GM20000 (cell line): ENCODE measurements at regions not wholly inside any gene's neighbourhood (a gene's known extent, or its start where the extent isn't known, plus 50 kb on each side); places are given as distances from the start of the nearest gene placed in this dataset.

Experiments used
- DNase-seq: peaks from one replicate; pipeline ENCODE4 v3.0.0; 2012; ENCODE audit warnings: low spot score
- TF ChIP-seq, protein P1 (sequence below): IDR thresholded peaks from 2 replicates; pipeline ENCODE4 v1.5.1; 2012; ENCODE audit warnings: mild to moderate bottlenecking, control low read depth; ENCODE audit errors: extremely low read depth, missing control alignments

DNA sequence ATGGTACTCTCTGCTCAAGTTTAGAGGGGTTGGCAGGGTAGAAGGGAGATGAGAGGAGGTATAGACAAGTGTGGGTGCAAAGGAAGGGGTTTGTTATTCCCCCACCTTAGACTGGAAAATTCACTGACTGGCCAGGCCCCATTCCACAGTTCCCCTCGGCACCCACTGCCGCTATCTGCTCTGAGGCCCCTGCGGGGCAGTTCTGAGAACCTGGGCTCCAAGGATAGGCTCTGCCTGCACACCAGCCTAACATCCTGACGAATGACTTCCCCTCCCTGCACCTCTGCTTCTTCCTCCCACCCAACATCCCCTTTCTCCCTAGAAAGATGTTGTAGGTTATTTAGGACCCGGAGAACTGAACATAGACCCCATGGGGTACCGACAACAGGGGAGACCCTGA, 303.9 kb upstream of the HDAC4 start:
- TF ChIP-seq, protein P1, sequence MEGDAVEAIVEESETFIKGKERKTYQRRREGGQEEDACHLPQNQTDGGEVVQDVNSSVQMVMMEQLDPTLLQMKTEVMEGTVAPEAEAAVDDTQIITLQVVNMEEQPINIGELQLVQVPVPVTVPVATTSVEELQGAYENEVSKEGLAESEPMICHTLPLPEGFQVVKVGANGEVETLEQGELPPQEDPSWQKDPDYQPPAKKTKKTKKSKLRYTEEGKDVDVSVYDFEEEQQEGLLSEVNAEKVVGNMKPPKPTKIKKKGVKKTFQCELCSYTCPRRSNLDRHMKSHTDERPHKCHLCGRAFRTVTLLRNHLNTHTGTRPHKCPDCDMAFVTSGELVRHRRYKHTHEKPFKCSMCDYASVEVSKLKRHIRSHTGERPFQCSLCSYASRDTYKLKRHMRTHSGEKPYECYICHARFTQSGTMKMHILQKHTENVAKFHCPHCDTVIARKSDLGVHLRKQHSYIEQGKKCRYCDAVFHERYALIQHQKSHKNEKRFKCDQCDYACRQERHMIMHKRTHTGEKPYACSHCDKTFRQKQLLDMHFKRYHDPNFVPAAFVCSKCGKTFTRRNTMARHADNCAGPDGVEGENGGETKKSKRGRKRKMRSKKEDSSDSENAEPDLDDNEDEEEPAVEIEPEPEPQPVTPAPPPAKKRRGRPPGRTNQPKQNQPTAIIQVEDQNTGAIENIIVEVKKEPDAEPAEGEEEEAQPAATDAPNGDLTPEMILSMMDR = no peak

DNA sequence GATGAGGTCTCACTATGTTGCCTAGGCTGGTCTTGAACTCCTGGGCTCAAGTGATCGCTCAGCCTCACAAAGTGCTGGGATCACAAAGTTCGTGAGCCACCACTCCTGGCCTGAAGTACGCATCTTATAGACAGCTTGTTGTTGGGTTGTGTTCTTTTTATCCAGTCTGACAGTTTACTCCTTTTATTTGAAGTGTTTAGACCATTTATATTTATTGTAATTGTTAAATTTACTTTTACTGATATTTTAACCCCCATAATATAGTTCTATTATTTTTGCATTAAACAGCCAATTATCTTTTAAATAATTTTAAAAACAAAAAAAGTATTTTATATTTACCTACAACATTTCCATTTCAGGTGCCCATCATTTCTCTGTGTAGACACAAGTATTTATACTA, 303.0 kb upstream of the HDAC4 start:
- TF ChIP-seq, protein P1 = no peak
- no peak for DNase-seq

More for the DNA sequence above, 303.9 kb upstream of the HDAC4 start:
- no peak for DNase-seq

DNA sequence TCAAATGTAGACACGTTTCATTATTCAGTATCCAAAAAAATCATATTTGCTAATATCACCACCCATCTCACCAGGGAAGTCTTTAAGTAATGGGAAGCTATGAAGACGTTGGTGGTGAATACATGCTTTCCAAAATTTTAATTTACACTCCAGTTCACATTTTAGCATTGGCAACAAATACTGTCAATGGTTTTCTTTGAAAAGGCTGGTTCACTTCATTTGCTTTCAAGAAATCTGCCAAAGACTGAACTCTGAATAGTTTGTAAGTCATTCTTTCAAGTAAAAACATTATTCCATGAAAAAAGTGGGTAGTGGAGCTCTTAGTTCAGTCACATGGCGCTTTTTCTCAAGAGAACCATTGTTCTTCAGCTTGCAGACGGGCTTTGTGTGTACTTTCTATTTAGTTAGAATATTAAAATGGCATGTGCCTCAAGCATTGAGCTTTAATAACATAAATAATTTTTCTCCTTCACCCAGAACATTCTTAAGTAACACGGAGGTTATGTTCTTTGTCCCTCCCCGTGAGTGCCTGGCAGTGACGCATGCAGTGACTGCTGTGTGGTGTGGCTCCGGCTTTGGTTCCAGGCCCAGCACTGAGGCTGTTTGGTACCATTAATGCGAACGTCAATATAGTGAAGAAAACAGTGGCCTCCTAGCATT, 300.0 kb upstream of the HDAC4 start:
- no peak for DNase-seq
- TF ChIP-seq, protein P1 = no peak

DNA sequence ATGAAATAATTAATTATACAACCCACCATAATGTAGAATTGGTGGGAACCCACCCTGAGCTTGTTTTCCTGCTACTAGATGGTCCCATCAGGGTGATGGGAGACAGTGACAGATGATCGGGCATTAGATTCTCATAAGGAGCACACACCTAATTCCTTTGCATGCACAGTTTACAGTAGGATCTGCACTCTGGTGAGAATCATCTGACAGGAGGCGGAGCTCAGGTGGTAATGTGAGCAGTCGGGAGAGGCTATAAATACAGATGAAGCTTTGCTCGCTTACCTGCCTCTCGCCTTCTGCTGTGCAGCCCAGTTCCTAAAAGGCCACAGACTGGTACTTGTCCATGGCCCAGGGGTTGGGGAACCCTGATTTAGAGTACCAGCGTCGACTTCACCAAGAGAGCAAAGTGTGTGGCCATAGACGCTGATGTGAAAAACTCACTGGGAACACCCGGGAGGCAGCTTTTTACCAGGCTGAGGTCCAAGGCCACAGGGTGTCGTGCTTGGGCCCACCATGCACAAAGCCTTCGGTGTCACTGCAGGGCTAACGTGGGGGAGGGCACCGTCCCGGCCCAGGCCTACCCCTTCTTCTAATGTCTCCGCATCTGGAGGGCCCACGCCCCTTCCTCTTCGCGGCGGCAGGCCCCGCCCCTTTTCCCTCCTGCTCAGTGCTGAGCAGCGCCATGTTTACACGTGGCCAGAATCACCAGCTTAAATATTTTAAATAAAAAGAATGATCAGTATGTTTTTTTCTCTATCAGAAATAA, 296.8 kb upstream of the HDAC4 start:
- DNase-seq = no peak
- TF ChIP-seq, protein P1 = no peak

DNA sequence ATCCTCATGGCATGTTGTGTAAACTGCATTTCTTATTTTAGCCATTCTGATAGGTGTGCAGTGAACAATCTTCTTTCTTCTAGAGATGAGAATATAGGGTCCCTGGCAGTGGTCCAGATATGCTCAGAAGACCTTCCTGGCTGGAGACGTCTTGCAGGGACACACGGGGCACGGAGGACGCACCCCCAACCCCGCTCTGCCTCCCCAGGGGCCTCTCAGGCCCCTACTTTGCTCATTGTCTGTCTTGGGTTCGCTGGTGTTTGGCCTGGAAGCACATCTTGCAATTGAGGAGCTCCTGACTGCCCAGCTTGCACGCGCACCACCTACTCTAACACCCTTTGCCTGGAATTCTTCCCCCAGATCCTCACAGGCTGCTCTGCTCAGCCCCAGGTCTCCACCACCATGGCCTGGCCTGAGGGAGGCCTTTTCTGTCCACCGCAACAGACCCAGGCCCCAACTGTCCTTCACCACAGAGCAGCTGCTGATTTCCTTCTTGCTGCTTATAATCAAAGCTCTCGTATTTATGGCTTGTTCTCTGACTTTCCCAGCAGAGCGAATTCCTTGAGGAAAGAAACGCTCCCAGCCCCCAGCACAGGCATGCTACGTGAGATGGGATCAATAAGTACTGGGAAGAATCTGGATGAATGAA, 295.9 kb upstream of the HDAC4 start:
- TF ChIP-seq, protein P1 = no peak
- DNase-seq = no peak

DNA sequence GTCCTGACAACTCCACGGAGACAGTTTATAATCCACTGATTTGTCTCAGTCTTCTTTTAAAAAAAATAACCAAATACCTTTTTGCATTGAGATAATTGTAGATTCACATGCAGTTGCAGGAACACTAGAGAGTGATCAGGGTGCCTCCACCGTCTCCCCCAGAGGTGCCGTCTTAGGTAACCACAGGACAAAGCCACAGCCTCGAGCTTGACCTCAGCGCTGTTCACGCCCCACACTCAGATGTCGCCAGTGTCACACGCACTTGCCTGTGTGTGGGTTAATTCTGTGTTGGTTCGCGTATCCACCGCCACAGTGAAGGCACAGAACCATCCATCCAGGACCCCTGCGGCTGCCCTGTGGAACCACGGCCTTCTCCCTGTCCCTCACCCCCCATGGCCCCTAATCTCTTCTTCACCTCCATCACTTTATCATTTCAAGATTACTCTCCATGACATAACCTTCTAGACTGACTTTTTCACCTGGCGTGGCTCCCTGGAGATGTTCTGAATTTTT, 295.0 kb upstream of the HDAC4 start:
- no peak for DNase-seq
- TF ChIP-seq, protein P1 = no peak
